ENCODE measurements at regions not wholly inside any gene's neighbourhood (a gene's known extent, or its start where the extent isn't known, plus 50 kb on each side); places are given as distances from the start of the nearest gene placed in this dataset.

- no peak for DNase-seq
Measured at GRCh38 chr9:86695910-86696424, 251.3 kb downstream of the GAS1 start.

- DNase-seq: no peak
Measured at GRCh38 chr9:86690034-86690433, 257.3 kb downstream of the GAS1 start.

- DNase-seq: no peak
Measured at GRCh38 chr9:86687788-86688187, 259.5 kb downstream of the GAS1 start.

- no peak for DNase-seq
Measured at GRCh38 chr9:86685556-86685955, 261.8 kb downstream of the GAS1 start.

- DNase-seq: no peak
Measured at GRCh38 chr9:86684148-86684547, 263.2 kb downstream of the GAS1 start.

- no peak for DNase-seq
Measured at GRCh38 chr9:86682240-86682639, 265.1 kb downstream of the GAS1 start.

GRCh38 chr9:86679909-86680308 is 267.4 kb downstream of the GAS1 start:
- no peak for DNase-seq

GRCh38 chr9:86676396-86676795 is 270.9 kb downstream of the GAS1 start:
- no peak for DNase-seq

- DNase-seq: no peak
Measured at GRCh38 chr9:86675805-86676204, 271.5 kb downstream of the GAS1 start.

- DNase-seq: no peak
Measured at GRCh38 chr9:86674487-86674886, 272.8 kb downstream of the GAS1 start.

- DNase-seq: no peak
Measured at GRCh38 chr9:86672966-86673365, 274.3 kb downstream of the GAS1 start.

- DNase-seq: no peak
Measured at GRCh38 chr9:86672301-86672700, 275.0 kb downstream of the GAS1 start.

- no peak for DNase-seq
Measured at GRCh38 chr9:86671018-86671417, 276.3 kb downstream of the GAS1 start.

GRCh38 chr9:86670536-86670935 is 276.8 kb downstream of the GAS1 start:
- DNase-seq: no peak

- DNase-seq: no peak
Measured at GRCh38 chr9:86670076-86670475, 277.2 kb downstream of the GAS1 start.

- no peak for DNase-seq
Measured at GRCh38 chr9:86669422-86669821, 277.9 kb downstream of the GAS1 start.

- no peak for DNase-seq
Measured at GRCh38 chr9:86668488-86668887, 278.8 kb downstream of the GAS1 start.

- no peak for DNase-seq
Measured at GRCh38 chr9:86667307-86667706, 280.0 kb downstream of the GAS1 start.

GRCh38 chr9:86665416-86665815 is 281.9 kb downstream of the GAS1 start:
- DNase-seq: no peak

GRCh38 chr9:86664603-86665002 is 282.7 kb downstream of the GAS1 start:
- no peak for DNase-seq

- no peak for DNase-seq
Measured at GRCh38 chr9:86663905-86664304, 283.4 kb downstream of the GAS1 start.

GRCh38 chr9:86662890-86663468 is 284.3 kb downstream of the GAS1 start:
- no peak for DNase-seq

- DNase-seq: no peak
Measured at GRCh38 chr9:86660146-86660943, 287.0 kb downstream of the GAS1 start.

Measured in right lung (tissue), 2 donors.